ENCODE measurements at regions not wholly inside any gene's neighbourhood (a gene's known extent, or its start where the extent isn't known, plus 50 kb on each side); places are given as distances from the start of the nearest gene placed in this dataset.

GRCh38 chr6:155765275-155766194, 309.9 kb upstream of the NOX3 start (continued):
- TF ChIP-seq CTCF (conservative IDR thresholded peaks at IDR 0.05; ENCODE audit: low read depth in 2 of 2) (no peak), EZH2phosphoT487 (IDR thresholded peaks at IDR 0.05; ENCODE audit: unreplicated experiment) (no peak), NANOG (IDR thresholded peaks at IDR 0.05; ENCODE audit: borderline replicate concordance) (no peak), REST (IDR thresholded peaks at IDR 0.05; ENCODE audit: unreplicated experiment) (no peak), JUNB (IDR thresholded peaks at IDR 0.05; ENCODE audit: unreplicated experiment) (no peak), ETS1 (IDR thresholded peaks at IDR 0.05) (no peak), ZNF331 (CRISPR knock-in tag; IDR thresholded peaks at IDR 0.05; ENCODE audit: low read depth) (no peak), CREB1 (CRISPR knock-in tag; IDR thresholded peaks at IDR 0.05; ENCODE audit: low read depth) (no peak)

- Mint-ChIP-seq H3K4me3 (no peak overlapping the region), H3K4me1 (no peaks in the 10 kb centered on the region), H3K36me3 (ENCODE audit: low read depth) (no peaks in the 10 kb centered on the region), H3K9me3 (no peaks in the 10 kb centered on the region), H3K27ac (no peak overlapping the region), H3K27me3 (ENCODE audit: insufficient read depth, low read depth, poor library complexity) (no peaks in the 10 kb centered on the region)
- Histone ChIP-seq H3K27ac (ENCODE audit: low read depth) (no peak overlapping the region), H3K27me3 (ENCODE audit: insufficient read depth) (no peaks in the 10 kb centered on the region), H3K79me2 (replicated peaks; ENCODE audit: insufficient read depth) (no peaks in the 10 kb centered on the region), H3K9me2 (ENCODE audit: insufficient read depth) (no peaks in the 10 kb centered on the region), H3K36me3 (ENCODE audit: insufficient read depth) (no peaks in the 10 kb centered on the region), H4K20me1 (replicated peaks; ENCODE audit: insufficient read depth) (no peaks in the 10 kb centered on the region), H3K4me2 (no peak overlapping the region), H3K4me1 (ENCODE audit: insufficient read depth) (no peaks in the 10 kb centered on the region), H3K4me3 (no peak overlapping the region), H3F3A (replicated peaks; ENCODE audit: low read depth) (no peaks in the 10 kb centered on the region), H2AFZ (no peak overlapping the region)
- DNase-seq (ENCODE audit: low spot score) (no peak), ATAC-seq (no peak)
- TF ChIP-seq ZNF331 (CRISPR knock-in tag; IDR thresholded peaks at IDR 0.05; ENCODE audit: low read depth): no peak
- no peak for TF ChIP-seq NANOG (IDR thresholded peaks at IDR 0.05; ENCODE audit: borderline replicate concordance)
- no peak for TF ChIP-seq POLR2AphosphoS5 (IDR thresholded peaks at IDR 0.05; ENCODE audit: low read depth)
- no peak for TF ChIP-seq JUNB (IDR thresholded peaks at IDR 0.05; ENCODE audit: unreplicated experiment)
- TF ChIP-seq ETS1 (IDR thresholded peaks at IDR 0.05): no peak
- no peak for TF ChIP-seq CTCF (conservative IDR thresholded peaks at IDR 0.05; ENCODE audit: low read depth in 2 of 2)
- TF ChIP-seq EZH2 (IDR thresholded peaks at IDR 0.05; ENCODE audit: low read depth, unreplicated experiment): no peak
- no peak for TF ChIP-seq REST (IDR thresholded peaks at IDR 0.05; ENCODE audit: unreplicated experiment)
- no peak for TF ChIP-seq EZH2phosphoT487 (IDR thresholded peaks at IDR 0.05; ENCODE audit: unreplicated experiment)
- TF ChIP-seq STAT1 (IDR thresholded peaks at IDR 0.05; ENCODE audit: unreplicated experiment): no peak
- TF ChIP-seq ZNF114 (CRISPR knock-in tag; IDR thresholded peaks at IDR 0.05): no peak
Measured at GRCh38 chr6:155762649-155763048, 307.0 kb upstream of the NOX3 start.

Measured in GM23338 (cell line).